ENCODE measurements at regions not wholly inside any gene's neighbourhood (a gene's known extent, or its start where the extent isn't known, plus 50 kb on each side); places are given as distances from the start of the nearest gene placed in this dataset.

GRCh38 chr10:89095701-89096391 is 105.2 kb downstream of the FAS start:
- no peak for DNase-seq (ENCODE audit: low read depth in 2 of 2)

DNA sequence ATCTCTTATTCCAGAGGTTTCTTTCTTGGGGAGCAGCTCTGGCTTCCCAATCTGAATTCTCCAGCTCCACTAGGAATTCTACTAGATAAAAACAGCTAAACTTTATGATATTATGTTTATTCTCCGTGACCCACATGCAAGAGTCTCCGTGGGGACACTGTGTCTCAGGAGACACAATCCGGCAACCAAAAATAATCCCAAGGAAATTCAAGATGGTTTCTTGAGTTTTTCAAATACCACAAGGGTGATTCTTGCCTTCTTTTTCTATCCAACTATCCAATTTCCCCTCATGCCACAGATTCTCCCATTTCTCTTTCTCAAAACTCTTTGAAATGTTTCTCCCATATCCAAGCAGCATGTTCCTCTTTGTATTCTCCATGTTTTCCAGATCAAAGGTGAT is 103.1 kb downstream of the FAS start:
- DNase-seq (ENCODE audit: low read depth in 2 of 2): no peak

GRCh38 chr10:89092981-89093380 is 102.4 kb downstream of the FAS start:
- no peak for DNase-seq (ENCODE audit: low read depth in 2 of 2)

DNA sequence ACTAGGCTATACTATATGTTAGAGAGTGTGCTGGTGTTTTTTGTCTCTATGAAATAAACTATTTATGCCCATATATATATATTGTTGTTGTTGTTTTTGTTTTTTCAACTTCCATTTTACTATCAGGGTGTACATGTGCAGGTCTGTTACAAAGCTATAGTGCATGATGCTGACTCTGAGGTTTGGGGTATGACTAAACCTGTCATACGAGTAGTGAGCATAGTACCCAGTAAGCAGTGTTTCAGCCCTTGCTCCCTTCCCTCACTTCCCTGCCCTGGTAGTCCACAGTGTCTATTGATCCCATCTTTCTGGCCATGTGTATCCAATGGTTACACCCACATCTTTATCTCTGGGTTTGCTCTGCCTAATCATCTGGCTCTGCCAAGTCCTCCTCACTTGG is 101.8 kb downstream of the FAS start:
- DNase-seq (ENCODE audit: low read depth in 2 of 2): no peak

DNA sequence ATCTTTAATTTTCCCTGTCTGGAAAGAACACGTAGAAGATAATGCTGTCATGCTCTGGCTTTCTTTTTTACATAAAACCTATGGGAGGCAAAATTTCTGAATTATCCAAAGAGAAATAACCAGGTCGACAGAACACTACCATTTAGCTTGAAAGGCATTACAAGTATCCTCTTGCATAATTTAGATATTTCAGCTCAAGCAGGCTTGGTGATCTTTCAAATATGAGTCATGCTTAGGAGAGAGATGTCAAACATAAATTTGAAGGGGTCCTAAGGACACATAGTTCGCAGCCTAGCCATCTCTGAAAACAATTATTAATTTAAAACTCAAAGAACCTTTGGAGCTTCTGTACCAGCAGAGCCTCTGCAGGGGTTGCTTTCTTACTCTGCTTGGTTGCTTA is 100.9 kb downstream of the FAS start:
- no peak for DNase-seq (ENCODE audit: low read depth in 2 of 2)

- peak; percentile 74 to 77 for DNase-seq (ENCODE audit: low read depth in 2 of 2)
These were observed 100.3 kb downstream of the FAS start for GRCh38 chr10:89090756-89091445.

GRCh38 chr10:89086801-89087521 is 96.4 kb downstream of the FAS start:
- DNase-seq (ENCODE audit: low read depth in 2 of 2): peak; percentile 92 to 94

- DNase-seq (ENCODE audit: low read depth in 2 of 2): no peak
These were observed 94.6 kb downstream of the FAS start for GRCh38 chr10:89085153-89085552.

DNA sequence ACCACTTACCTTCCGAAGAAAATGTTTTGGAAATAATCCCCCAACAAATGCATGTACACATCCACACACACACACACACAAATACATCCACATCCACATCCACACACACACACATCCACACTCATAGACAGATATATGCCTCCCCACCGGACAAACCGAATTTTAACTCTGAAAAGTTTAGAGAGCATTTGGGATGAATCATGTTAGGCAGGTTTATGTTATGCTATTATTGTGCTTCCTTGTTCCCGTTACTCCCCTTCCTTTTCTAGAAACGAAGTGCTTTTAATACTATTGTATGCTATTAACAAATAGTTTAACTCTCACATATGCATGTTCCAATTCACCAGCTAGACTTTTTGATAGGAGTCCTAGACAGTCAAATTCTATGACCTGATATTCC is 91.5 kb downstream of the FAS start:
- no peak for DNase-seq (ENCODE audit: low read depth in 2 of 2)

GRCh38 chr10:89080660-89081059 is 90.1 kb downstream of the FAS start:
- no peak for DNase-seq (ENCODE audit: low read depth in 2 of 2)

DNA sequence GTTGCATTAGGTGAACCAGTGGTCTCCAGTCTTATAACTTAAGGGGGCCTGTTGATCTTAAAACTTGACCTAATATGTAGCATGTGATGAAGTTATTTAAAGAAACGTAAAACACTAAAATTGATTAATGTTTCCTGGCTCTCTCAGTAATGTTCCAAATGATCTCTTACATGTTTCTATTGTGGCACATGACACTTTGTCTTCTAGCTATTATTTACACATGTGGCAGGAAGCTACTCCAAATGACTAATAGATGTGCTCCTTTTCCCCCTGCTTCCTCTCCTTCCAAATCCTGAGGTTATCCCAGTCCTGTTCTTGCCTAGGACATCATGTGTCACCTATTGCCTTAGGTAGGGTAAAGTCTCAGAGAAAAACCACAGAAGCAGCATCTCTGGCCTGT is 89.4 kb downstream of the FAS start:
- DNase-seq (ENCODE audit: low read depth in 2 of 2): no peak

DNA sequence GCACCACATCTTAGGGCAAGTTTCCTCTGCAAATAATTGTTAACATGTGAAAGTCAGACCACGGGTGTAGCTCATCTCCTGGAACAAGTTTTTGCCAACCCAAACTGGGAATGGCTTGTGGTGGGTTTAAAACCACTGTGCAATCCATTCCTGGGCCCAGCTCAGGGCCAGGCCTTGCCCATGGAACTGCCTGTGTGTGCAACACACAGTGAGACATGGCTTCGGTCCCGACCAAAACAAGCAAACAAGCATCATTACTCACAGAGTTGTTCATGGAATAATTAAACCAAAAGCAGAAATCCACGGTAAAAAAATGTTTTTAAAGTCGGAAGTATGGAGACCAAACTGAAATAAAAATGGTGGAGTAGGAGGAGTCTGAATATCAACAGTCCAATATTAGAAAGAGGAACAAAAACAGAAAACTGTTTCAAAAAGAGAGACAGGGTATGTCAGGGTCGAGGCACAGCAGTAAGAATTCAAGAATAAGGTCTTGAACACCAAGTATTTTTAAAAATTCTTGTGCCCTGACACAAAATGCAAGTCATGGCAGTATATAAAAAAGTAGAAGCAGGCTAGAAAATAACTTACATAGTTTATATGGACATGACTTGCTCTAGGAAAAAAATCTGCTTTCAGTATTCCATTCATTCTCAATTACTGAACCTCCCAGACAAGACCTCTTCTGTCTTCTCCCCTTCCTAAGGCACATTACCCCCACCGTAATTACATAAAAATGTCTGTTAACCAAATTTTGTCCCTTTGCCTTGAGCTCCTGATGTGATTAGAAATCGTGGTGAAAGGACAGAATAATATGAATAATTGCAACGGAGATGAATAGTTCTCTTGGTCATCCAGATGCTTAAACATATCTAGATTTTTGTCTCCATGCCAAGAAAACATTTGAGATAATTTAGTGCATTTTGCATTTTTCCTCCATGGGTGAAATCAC is 88.4 kb downstream of the FAS start:
- DNase-seq (ENCODE audit: low read depth in 2 of 2): peak; percentile 95 to 97

GRCh38 chr10:89076120-89076519 is 85.5 kb downstream of the FAS start:
- DNase-seq (ENCODE audit: low read depth in 2 of 2): no peak

DNA sequence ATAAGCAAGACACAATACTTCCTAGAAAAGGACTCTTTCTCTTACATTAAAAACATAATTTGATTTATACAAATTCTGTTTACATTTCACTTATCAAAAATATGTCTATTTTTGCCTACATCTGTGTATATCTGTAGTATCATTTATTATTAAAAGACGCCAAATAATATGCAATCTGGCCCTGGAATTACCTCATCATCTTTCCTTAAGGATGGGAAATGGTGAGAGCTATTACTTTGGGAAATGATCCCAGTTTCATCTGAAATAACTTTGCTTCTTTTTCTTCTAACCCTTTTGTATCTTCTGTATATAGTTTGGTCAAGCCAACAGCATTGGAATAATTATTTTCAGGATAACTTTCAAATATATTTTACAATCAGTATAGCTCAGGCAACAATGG is 85.0 kb downstream of the FAS start:
- no peak for DNase-seq (ENCODE audit: low read depth in 2 of 2)

DNA sequence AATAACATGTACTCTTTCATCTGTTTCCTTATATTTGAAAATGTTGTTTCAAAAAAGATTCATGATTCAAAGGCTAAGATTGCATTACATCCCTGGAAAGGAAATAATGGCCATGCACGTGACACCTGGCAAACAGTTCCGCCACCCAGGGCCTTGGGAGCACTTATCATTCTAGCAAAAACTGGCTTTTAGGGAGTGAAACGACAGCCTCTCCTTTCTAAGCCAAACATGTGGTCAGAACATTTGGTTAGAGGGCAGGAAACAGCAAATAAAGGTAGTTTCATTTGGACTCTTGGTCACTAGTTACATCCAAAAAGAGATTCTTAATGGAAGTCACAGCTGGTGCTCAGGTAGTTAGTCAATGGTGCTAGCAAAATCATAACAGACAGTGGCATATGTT is 83.5 kb downstream of the FAS start:
- DNase-seq (ENCODE audit: low read depth in 2 of 2): no peak

DNA sequence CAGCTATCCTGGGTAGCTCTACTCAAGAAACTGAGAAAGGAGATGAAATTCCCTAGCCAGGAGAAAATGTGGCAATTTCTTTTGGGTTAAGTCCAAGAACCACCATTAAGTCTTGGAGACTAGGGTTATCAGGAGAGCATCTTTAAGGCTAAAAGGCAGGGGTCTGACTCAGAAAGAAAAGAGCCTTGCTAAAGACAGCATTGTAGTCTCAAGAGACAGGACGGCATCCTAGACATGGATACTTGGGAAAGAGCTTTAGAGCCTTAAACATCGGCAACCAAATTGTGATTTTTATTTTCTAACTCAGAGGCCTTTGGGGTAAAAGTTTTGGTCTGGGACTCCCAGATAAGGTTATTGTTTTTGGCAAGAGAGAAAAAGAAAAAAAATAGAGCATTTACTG is 83.1 kb downstream of the FAS start:
- DNase-seq (ENCODE audit: low read depth in 2 of 2): no peak

DNA sequence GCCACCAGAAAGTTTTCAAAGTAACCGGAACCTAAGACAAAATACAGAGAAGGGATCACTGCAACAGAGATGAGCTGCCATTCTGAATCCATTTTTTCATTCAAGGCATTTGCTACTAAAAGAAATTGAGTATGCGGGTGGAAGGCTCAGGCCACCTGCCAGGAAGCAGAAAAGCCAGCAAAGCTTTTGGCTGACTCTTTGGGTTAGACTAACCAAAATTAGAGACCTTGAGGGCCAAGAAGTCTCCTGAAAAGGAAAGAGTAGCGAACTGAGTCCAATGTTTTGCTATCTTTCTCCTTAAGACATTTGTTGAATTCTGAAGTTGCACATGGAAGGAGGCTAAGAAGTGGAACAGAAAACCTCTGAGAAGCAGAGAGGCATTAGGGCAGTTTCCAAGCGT is 79.0 kb downstream of the FAS start:
- no peak for DNase-seq (ENCODE audit: low read depth in 2 of 2)
